ENCODE measurements at regions not wholly inside any gene's neighbourhood (a gene's known extent, or its start where the extent isn't known, plus 50 kb on each side); places are given as distances from the start of the nearest gene placed in this dataset.

GRCh38 chr11:114827736-114828135 lies 149.4 kb downstream of the NXPE2 start (continued):
- TF ChIP-seq ZNF532 (CRISPR knock-in tag; IDR thresholded peaks at IDR 0.05; ENCODE audit: borderline replicate concordance), result no peak
- TF ChIP-seq ERG (CRISPR knock-in tag; IDR thresholded peaks at IDR 0.05), result no peak
- no peak for TF ChIP-seq JUN (CRISPR knock-in tag; IDR thresholded peaks at IDR 0.05)
- TF ChIP-seq SP1 (CRISPR knock-in tag; conservative IDR thresholded peaks at IDR 0.05), result no peak
- TF ChIP-seq RELA (CRISPR knock-in tag; IDR thresholded peaks at IDR 0.05; ENCODE audit: borderline replicate concordance), result no peak
- no peak for TF ChIP-seq ATF6 (CRISPR knock-in tag; IDR thresholded peaks at IDR 0.05)
- TF ChIP-seq CBFB (CRISPR knock-in tag; IDR thresholded peaks at IDR 0.05; ENCODE audit: low read depth), result no peak
- no peak for TF ChIP-seq IRF2 (CRISPR knock-in tag; IDR thresholded peaks at IDR 0.05; ENCODE audit: borderline replicate concordance, low read depth)
- no peak for TF ChIP-seq OVOL2 (CRISPR knock-in tag; IDR thresholded peaks at IDR 0.05; ENCODE audit: borderline replicate concordance)
- no peak for TF ChIP-seq SMAD3 (CRISPR knock-in tag; IDR thresholded peaks at IDR 0.05; ENCODE audit: borderline replicate concordance)
- no peak for TF ChIP-seq PRRX2 (CRISPR knock-in tag; IDR thresholded peaks at IDR 0.05)
- no peak for TF ChIP-seq AR (CRISPR knock-in tag; IDR thresholded peaks at IDR 0.05)
- no peak for TF ChIP-seq HMGA2 (CRISPR knock-in tag; IDR thresholded peaks at IDR 0.05)
- no peak for TF ChIP-seq NFYB (CRISPR knock-in tag; conservative IDR thresholded peaks at IDR 0.05; ENCODE audit: low read depth)
- TF ChIP-seq ATF1 (CRISPR knock-in tag; IDR thresholded peaks at IDR 0.05), result no peak

- Mint-ChIP-seq H3K4me3 (peak overlapping the region; percentile 9; the same call in 1 of the 2 replicates), H3K9me3 (no peaks in the 10 kb centered on the region), H3K4me1 (peaks cover 8% of the 10 kb centered on the region), H3K36me3 (no peaks in the 10 kb centered on the region), H3K27ac (peak overlapping the region; percentile 32; the same call in 1 of the 2 replicates), H3K27me3 (ENCODE audit: low read depth) (peaks cover 29% of the 10 kb centered on the region)
- POLR2A ChIA-PET, result no interaction called here
- CTCF ChIA-PET, result interaction anchor here (0.7 to 3.4 kb wide), 8 partner anchors 11 to 383 kb away, joined by 3 to 13 read pairs (median 6); no protein-coding TSS in a partner anchor
- TF ChIP-seq ZNF423 (CRISPR knock-in tag; IDR thresholded peaks at IDR 0.05), result peak; percentile 8; the same call in 1 of the 2 replicates
- no peak for TF ChIP-seq GRHL2 (CRISPR knock-in tag; IDR thresholded peaks at IDR 0.05; ENCODE audit: insufficient replicate concordance, severe bottlenecking)
- ATAC-seq, result peak; percentile 66
- DNase-seq (ENCODE audit: low spot score), result no peak
These were observed 154.3 kb downstream of the NXPE2 start for GRCh38 chr11:114832532-114833125.

Data from WTC11 (cell line).